ENCODE measurements at regions not wholly inside any gene's neighbourhood (a gene's known extent, or its start where the extent isn't known, plus 50 kb on each side); places are given as distances from the start of the nearest gene placed in this dataset.

- no peaks in the 10 kb centered on the region for H3K9me3 ChIP-seq (ENCODE audit: low read length)
- H3K27ac ChIP-seq (ENCODE audit: low read length): no peak overlapping the region
- no peak overlapping the region for H3K4me2 ChIP-seq (ENCODE audit: low read length)
- no peaks in the 10 kb centered on the region for H4K20me1 ChIP-seq (ENCODE audit: insufficient read depth)
- H3K9ac ChIP-seq (ENCODE audit: low read length): no peak overlapping the region
- H3K9me2 ChIP-seq (ENCODE audit: insufficient read depth, low read length): no peaks in the 10 kb centered on the region
- no peaks in the 10 kb centered on the region for H3F3A ChIP-seq (ENCODE audit: insufficient read depth, low read length, poor library complexity, severe bottlenecking)
- TF ChIP-seq SMC3 (conservative IDR thresholded peaks at IDR 0.05; ENCODE audit: poor library complexity) (no peak), POLR2AphosphoS5 (IDR thresholded peaks at IDR 0.05) (no peak), RAD21 (conservative IDR thresholded peaks at IDR 0.05) (no peak)
- TF ChIP-seq, protein P1, sequence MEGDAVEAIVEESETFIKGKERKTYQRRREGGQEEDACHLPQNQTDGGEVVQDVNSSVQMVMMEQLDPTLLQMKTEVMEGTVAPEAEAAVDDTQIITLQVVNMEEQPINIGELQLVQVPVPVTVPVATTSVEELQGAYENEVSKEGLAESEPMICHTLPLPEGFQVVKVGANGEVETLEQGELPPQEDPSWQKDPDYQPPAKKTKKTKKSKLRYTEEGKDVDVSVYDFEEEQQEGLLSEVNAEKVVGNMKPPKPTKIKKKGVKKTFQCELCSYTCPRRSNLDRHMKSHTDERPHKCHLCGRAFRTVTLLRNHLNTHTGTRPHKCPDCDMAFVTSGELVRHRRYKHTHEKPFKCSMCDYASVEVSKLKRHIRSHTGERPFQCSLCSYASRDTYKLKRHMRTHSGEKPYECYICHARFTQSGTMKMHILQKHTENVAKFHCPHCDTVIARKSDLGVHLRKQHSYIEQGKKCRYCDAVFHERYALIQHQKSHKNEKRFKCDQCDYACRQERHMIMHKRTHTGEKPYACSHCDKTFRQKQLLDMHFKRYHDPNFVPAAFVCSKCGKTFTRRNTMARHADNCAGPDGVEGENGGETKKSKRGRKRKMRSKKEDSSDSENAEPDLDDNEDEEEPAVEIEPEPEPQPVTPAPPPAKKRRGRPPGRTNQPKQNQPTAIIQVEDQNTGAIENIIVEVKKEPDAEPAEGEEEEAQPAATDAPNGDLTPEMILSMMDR (IDR thresholded peaks at IDR 0.05; ENCODE audit: poor library complexity, severe bottlenecking): no peak
- no peaks in the 10 kb centered on the region for H3K27me3 ChIP-seq (ENCODE audit: insufficient read depth, low read depth, low read length)
- no peaks in the 10 kb centered on the region for H3K36me3 ChIP-seq (ENCODE audit: insufficient read depth, low read length)
- no peaks in the 10 kb centered on the region for H3K79me2 ChIP-seq (replicated peaks; ENCODE audit: insufficient read depth, low read length)
- H3K4me3 ChIP-seq (ENCODE audit: low read length): no peak overlapping the region
- no peak overlapping the region for H2AFZ ChIP-seq (ENCODE audit: low read depth, low read length)
These were observed 256.0 kb downstream of the C1D start for GRCh38 chr2:67806816-67807215.

- no peaks in the 10 kb centered on the region for H3K9me3 ChIP-seq (ENCODE audit: low read length)
- H3K9me2 ChIP-seq (ENCODE audit: insufficient read depth, low read length): no peaks in the 10 kb centered on the region
- H3K79me2 ChIP-seq (replicated peaks; ENCODE audit: insufficient read depth, low read length): no peaks in the 10 kb centered on the region
- no peak overlapping the region for H3K4me2 ChIP-seq (ENCODE audit: low read length)
- no peak overlapping the region for H3K9ac ChIP-seq (ENCODE audit: low read length)
- H2AFZ ChIP-seq (ENCODE audit: low read depth, low read length): no peak overlapping the region
- no peaks in the 10 kb centered on the region for H3F3A ChIP-seq (ENCODE audit: insufficient read depth, low read length, poor library complexity, severe bottlenecking)
- no peaks in the 10 kb centered on the region for H3K27me3 ChIP-seq (ENCODE audit: insufficient read depth, low read depth, low read length)
- H3K4me3 ChIP-seq (ENCODE audit: low read length): no peak overlapping the region
- H3K27ac ChIP-seq (ENCODE audit: low read length): no peak overlapping the region
- no peaks in the 10 kb centered on the region for H3K36me3 ChIP-seq (ENCODE audit: insufficient read depth, low read length)
- no peak for TF ChIP-seq SMC3 (conservative IDR thresholded peaks at IDR 0.05; ENCODE audit: poor library complexity)
- TF ChIP-seq POLR2AphosphoS5 (IDR thresholded peaks at IDR 0.05): no peak
- TF ChIP-seq TAF1 (IDR thresholded peaks at IDR 0.05; ENCODE audit: low read depth): no peak
- TF ChIP-seq RAD21 (conservative IDR thresholded peaks at IDR 0.05): no peak
- TF ChIP-seq EP300 (conservative IDR thresholded peaks at IDR 0.05; ENCODE audit: poor library complexity, severe bottlenecking): no peak
- no peak for TF ChIP-seq MXI1 (conservative IDR thresholded peaks at IDR 0.05; ENCODE audit: poor library complexity, severe bottlenecking)
- no peak for TF ChIP-seq EZH2 (IDR thresholded peaks at IDR 0.05; ENCODE audit: borderline replicate concordance, insufficient read depth, low read length, poor library complexity, severe bottlenecking)
- TF ChIP-seq REST (IDR thresholded peaks at IDR 0.05; ENCODE audit: borderline replicate concordance): no peak
- TF ChIP-seq, protein P1 (IDR thresholded peaks at IDR 0.05; ENCODE audit: poor library complexity, severe bottlenecking): no peak
- H4K20me1 ChIP-seq (ENCODE audit: insufficient read depth): no peaks in the 10 kb centered on the region
These were observed 254.7 kb downstream of the C1D start for GRCh38 chr2:67808112-67808511.

Data from neural cell (in vitro differentiated cells).